LoVo (cell line): ENCODE measurements at regions not wholly inside any gene's neighbourhood (a gene's known extent, or its start where the extent isn't known, plus 50 kb on each side); places are given as distances from the start of the nearest gene placed in this dataset.

Source experiments
- DNase-seq: peaks from one replicate; pipeline ENCODE4 v3.0.0-alpha.2; 2016; ENCODE audit warnings: low spot score

GRCh38 chr4:27267970-27268355, 407.3 kb downstream of the STIM2 start:
- DNase-seq: no peak

DNA sequence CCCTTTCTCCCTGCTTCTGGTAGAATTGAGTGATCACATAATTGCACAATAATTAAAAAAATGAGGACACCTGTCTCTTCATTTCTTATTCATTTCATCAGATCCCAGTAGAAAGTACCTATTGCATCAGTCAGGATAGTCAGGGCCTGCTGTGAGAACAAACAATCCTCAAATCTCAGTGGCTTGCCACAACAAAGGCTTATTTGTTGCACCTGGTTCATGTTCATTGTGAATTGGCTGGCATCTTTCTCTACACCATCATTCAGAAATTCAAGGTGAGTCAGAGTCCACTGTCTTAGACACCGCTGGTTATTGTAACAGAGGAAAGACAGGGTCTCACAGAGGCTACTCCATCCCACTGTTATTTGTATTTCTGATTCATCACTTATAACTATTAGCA, 409.8 kb downstream of the STIM2 start:
- DNase-seq: no peak

GRCh38 chr4:27271555-27271954, 410.9 kb downstream of the STIM2 start:
- no peak for DNase-seq

DNA sequence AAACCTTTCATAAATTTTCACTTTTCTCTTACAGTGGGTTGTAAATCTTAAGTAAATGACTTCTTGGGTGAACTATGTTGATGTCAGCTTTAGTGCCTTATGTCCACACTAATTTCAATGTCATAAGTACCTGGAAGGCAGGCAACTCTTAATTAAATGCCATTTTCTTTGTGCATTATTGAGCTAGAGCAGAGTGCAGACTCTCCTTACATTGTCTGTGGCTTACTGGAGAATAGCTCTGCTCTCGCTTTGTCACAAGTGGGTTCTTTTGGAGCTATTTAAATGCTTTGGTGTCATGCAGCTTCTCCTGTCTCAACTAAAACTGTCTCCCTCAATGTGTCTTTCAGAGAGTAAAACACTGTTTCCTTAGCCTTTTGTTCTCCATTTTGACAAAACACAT, 411.6 kb downstream of the STIM2 start:
- DNase-seq: no peak

DNA sequence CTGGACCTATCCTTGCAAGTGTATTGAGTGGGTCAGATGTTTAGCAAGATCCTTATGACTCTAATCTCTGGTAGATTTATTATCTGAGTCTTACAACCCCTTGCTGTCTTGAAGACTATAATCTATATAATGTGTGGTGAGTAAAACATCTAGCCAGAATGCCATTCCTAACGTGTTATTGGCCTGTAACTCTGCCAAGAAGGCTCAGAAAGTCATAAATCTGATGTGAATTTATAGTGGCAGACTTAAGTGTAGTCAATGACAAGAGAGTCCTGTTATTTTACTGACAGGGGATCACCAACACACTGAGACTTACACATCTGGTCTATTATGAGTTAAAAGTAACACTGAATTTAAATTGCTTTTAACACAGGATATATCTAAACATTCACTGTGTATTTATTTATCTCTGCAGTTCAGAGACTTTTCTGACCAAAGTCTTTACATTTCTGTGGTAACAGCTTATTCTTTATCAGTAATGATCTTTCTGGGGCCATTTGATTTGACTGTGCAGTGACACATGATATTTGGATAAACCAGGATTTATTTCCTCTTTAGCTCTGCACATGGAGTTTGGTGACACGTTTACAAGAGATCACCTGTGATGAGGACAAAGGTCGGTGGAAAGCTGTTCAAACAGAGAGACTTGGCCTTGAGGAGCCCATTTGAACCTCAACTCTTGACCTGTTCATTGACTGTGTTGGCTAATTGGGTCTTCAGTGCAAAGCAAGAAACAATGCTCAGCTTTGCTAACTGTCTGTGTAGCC, 415.8 kb downstream of the STIM2 start:
- no peak for DNase-seq

DNA sequence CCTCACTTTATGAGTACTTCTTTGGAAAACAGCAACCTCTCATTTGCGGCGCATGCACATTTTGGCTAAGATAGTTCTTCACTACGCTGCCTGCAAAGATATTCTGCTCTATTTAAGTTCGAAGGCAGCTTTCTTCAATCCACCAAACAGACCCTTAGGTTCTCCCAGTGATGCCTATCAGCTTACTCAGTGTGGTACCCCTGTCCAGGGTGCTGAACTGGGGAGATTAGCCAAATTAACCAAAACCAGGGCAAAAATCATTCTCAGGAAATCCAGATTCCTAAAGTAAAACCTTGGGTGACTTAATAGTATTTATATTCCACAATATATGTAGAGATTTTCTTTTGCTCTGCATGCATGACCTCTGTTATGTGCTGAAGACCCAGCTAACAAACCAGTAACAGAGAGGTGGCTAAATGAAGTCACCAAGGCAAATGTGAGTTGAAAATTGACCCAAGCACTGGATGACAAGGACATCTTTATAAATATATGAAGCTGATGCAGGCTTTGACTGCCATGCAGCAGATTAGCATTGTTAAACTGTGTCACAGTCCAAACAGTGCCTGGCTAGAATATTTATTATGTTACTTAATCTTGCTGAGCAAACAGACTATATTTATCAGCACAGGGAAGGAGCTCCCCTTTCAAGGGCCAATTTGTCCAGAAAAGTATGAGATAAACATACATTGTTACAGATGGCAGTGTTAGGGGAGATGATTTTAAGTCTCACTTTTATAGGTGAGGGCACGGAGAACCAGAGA, 418.2 kb downstream of the STIM2 start:
- DNase-seq: peak; percentile 27

GRCh38 chr4:27288496-27288895, 427.9 kb downstream of the STIM2 start:
- DNase-seq: no peak

GRCh38 chr4:27289704-27290103, 429.1 kb downstream of the STIM2 start:
- no peak for DNase-seq

GRCh38 chr4:27293831-27294230, 433.2 kb downstream of the STIM2 start:
- no peak for DNase-seq

- no peak for DNase-seq
Observed at GRCh38 chr4:27304751-27305150, 444.1 kb downstream of the STIM2 start.

GRCh38 chr4:27305246-27305645, 444.6 kb downstream of the STIM2 start:
- DNase-seq: no peak

DNA sequence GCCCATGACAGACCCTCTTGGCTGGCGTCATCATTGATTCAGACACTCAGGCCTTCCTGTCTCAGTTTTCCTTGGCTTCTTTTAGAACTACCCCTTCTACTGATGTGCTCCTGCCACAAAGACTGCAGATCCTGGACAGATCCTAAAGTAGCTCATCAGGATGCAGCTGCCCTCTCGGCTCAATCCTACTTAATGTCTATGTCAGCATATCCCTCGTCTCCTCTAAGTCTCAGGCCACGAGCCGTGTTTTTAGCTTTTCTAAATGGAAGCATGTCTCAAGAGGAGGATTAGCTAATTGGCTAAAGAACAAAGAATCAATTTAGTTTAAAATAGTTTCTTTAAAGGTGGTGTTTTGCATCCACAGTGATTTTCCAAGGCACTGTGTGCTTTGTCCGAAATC, 447.7 kb downstream of the STIM2 start:
- no peak for DNase-seq

DNA sequence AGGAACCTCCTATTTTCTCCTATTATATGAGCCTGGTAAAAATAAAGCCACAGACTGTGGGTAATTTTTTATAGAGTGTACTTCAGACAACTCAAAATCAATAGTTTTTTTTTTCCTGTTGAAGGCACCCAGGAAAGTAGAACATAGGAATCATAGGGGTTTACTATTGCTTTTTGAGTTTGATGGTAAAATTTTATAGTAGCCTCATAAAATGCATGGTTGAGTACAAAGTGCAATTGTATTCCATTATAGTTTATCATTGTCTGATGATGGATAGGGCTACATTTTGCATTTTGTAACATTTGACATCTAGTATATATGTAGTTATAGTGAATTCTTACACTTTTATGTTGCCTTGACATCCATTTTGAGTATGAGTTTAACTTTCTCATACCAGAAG, 455.0 kb downstream of the STIM2 start:
- DNase-seq: no peak

DNA sequence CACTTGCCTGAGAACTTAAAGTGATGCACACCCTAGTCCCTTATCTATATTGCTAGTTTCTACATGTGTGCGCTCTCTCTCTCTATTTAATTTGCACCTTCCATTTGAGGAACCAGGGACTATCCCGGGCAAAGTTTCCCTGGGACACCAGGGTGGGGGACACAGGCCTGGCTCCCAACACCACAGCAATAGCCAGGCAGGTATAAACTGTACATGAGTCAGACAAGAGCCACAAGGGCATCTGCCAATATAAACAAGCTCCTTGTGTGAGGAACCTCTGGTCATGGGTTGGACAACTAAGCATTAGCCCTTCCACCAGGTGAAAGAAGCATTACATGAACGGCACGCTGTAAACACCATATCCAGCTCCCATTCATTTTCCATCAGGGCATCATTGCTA, 455.5 kb downstream of the STIM2 start:
- DNase-seq: no peak

GRCh38 chr4:27318740-27319139, 458.1 kb downstream of the STIM2 start:
- DNase-seq: no peak

GRCh38 chr4:27326991-27327390, 466.4 kb downstream of the STIM2 start:
- no peak for DNase-seq

DNA sequence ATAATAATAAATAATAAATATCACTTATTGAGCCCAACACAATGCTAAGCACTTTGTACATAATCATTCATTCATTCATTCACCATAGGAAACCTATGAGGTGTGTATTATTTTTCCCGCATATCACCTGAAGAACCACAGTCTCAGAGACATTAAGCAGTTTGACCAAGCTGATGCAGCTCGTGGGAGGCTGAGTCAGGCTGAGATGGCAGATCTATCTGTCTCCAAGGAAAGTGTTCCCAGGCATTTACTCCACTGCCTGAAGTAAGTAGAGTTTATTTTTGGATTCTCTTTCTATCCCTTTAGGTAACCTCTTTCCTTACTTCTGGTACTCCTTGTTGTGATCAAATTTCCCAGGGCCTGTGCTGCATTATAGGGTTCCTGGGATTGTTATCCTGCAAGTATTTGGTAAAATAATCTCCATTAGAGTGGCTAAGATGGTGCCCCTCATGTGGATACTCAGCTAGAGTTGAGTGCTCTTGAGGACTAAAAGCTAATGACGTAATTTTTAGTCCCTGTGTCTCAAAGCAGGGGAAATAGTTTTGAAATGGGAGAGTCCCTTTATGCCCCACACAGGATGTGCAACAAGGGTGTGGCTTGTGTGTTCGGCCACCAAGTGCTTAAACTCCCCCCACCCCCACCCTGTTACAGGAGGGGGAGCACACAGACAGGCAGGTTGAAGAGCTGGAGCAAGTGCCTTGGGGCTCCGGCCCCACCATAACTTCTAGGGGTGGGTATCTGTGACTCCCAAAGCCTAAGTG, 467.0 kb downstream of the STIM2 start:
- no peak for DNase-seq

GRCh38 chr4:27338530-27338929, 477.9 kb downstream of the STIM2 start:
- no peak for DNase-seq

GRCh38 chr4:27343411-27343810, 482.8 kb downstream of the STIM2 start:
- no peak for DNase-seq

GRCh38 chr4:27350161-27350560, 489.5 kb downstream of the STIM2 start:
- DNase-seq: no peak

DNA sequence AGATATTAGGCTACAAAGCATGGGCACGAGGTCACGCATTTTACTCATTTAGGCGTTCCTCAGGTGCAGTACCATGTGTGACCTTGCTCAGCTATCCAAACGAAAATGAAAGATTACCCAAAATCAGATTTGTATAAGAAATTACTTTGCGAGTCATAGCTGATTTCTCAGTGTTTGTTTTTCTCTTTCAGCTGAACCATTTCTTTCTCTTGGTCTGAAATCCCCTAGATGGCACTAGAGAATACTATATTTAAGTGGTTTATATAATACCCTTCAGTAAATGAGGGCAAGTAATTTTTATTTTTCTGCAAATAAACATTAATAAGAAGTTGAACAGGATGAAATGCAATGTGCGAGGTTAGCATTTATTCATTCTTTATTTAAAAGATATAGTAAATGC, 496.6 kb downstream of the STIM2 start:
- DNase-seq: peak; percentile 8

DNA sequence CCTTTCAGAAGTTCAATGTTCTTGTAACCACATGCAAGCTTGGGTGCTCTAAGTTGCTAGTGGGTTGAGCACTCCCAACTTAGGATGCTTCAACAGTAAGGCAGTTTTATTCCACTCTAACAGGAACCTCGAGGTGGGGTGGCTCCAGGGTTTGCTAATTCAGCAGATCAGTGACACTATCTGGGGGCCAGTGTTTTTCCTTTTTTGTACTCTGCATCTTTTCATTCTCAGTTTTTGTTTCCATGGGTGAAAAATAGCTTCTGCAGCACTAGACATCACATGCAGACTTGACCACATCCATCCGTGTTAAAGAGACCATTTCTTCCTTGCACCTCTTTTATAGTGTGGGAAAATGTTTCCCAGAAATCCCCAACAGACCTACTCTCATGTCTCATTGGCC, 497.6 kb downstream of the STIM2 start:
- no peak for DNase-seq

DNA sequence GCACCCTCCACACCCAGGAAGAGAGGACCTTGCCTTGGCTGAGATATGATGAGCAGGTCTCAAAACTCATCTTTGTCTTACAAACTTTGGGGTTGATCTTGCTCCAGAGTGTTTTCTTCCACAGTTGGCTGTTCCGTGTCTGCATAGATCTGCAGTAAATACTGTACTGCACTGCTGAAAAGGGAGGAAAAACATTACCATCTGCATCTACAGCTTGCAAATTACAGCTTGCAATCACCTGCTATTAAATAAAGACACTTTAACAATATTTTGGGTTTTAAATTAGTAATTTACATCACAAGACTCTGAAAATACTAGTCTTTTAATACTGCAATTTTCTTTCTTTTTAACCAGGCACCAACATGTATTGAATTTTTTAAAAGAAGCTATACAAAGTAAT, 499.5 kb downstream of the STIM2 start:
- no peak for DNase-seq
